ENCODE measurements at regions not wholly inside any gene's neighbourhood (a gene's known extent, or its start where the extent isn't known, plus 50 kb on each side); places are given as distances from the start of the nearest gene placed in this dataset.

- TF ChIP-seq CTCF (IDR thresholded peaks at IDR 0.05) (no peak), EZH2 (IDR thresholded peaks at IDR 0.05; ENCODE audit: borderline replicate concordance, insufficient read depth, low read depth, low read length, poor library complexity, severe bottlenecking) (no peak)
Measured at GRCh38 chr12:114257687-114258086, 148.3 kb downstream of the TBX5 start.

Measured in B cell (primary cell).